ENCODE measurements at regions not wholly inside any gene's neighbourhood (a gene's known extent, or its start where the extent isn't known, plus 50 kb on each side); places are given as distances from the start of the nearest gene placed in this dataset.

- TF ChIP-seq CTCF (IDR thresholded peaks at IDR 0.05; ENCODE audit: insufficient read depth, low read depth, low read length) (no peak), EZH2 (IDR thresholded peaks at IDR 0.05; ENCODE audit: insufficient read depth, low read length) (no peak)
Measured at GRCh38 chr20:6715401-6715941, 52.0 kb upstream of the BMP2 start.

All from astrocyte (in vitro differentiated cells and primary cell).